GM21381 (cell line): ENCODE measurements at regions not wholly inside any gene's neighbourhood (a gene's known extent, or its start where the extent isn't known, plus 50 kb on each side); places are given as distances from the start of the nearest gene placed in this dataset.

Experiments
- ATAC-seq: cut with Tn5 transposase; IDR thresholded peaks from one replicate; pipeline ENCODE4 v1.9.1; 2021; ENCODE audit warnings: mild to moderate bottlenecking, moderate library complexity; ENCODE audit not compliant: unreplicated experiment

DNA sequence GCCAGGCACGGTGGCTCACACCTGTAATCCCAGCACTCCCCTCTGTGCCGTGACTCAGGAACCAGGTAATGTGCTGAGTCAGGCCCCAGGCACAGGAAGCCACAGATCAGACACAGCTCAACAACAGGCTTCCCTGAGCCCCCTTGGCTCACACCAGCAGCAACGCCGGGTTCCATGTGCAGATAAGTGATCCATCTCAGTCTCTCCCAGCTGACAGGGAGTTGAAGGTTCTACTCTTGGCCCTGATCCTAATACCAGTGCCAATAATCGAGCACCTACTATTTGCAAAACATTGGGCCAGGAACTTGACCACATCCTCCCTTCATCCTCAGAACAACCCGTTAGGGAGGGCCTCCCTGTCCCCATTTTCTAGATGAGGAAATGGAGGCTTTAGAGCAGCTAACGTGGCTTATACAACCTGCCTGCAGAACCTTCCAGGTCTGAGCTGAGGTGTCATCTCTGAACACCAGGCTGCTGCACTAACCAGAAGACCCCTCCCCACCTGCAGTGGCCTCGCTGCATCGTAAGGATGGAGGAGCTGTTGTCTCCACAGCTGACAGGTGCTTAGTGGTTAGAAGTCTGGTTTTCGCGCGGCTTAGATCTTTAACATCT, 64.8 kb upstream of the AMZ2 start:
- ATAC-seq: peak; percentile 45

DNA sequence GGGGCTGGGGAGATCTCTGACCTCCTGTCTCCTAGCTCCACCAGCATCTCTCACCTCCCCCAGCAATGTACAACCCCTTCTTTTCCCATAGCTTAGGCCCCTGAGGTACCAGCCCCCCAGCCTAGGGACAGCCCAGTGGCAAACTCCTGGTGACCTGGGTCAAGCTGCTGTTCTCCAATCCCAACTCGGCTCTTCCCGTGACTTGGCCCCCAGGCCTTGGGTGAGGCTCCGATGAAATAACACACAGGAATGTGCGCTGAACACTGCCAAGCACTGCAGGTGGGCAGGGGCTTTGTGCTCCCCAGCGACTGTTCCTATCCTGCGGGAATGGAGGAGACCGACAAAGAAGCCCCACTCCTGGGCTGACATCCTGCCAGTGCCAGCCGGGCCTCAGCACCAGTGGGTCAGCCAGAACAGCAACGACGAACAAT, 63.7 kb upstream of the AMZ2 start:
- no peak for ATAC-seq

DNA sequence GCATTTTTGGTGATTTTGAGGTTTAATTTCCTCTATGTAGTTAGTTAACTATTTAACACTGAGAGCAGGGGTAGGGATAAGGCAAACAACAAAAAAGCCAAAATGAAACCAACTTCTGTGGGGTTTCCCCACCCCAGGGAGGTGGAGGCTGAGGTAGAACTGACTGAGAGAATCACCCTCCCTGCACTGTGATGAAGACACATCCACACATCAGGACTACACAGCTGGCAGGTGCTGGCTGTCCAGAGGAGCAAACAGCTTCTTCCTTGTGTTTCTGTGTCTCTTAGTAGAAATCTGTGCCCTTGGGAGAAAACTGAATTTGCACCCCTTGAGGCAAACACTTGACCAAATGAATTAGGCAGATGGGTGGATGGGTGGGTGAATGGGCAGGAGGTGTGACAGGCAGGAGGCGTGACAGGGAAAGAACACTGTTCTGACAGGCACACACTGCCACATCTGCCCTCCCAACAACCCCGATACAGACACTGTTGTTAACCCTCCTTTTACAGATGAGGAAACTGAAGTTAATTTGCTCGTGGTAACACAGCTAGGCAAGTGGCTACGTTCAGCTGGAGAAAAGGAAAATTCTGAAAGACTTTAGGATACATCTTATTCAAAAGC, 62.9 kb upstream of the AMZ2 start:
- peak; percentile 53 for ATAC-seq

DNA sequence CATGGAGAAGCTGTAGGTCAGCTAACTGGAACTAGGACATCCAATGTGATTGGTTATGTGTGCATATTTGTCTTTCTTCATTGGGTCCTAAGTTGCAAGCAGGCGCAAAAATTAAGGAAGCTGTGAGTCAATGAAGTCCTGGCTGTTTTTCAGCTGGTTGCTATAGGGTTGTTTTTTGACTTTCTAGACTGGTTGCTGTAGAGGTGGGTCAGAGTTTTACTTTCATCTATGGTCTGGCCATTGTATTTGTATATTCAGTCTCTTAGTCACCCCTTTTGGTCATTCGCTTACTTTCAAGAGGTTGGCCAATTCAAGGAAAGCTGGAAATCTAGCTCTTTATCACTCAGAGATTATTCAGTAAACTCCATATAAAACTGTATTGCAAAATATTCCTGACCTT, 62.0 kb upstream of the AMZ2 start:
- no peak for ATAC-seq

DNA sequence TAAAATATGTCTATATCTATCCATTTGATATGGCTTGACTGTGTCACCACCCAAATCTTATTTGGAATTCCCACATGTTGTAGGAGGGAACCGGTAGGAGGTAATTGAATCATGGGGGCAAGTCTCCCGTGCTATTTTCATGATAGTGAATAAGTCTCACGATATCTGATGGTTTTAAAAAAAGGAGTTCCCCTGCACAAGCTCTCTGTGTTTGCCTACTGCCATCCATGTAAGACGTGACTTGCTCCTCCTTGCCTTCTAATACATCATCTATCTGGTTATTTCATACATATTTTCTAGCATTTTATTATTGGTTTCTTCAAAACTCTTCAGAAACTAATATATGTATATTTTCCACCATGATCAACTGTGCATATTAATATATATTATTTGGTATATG, 57.3 kb upstream of the AMZ2 start:
- no peak for ATAC-seq

DNA sequence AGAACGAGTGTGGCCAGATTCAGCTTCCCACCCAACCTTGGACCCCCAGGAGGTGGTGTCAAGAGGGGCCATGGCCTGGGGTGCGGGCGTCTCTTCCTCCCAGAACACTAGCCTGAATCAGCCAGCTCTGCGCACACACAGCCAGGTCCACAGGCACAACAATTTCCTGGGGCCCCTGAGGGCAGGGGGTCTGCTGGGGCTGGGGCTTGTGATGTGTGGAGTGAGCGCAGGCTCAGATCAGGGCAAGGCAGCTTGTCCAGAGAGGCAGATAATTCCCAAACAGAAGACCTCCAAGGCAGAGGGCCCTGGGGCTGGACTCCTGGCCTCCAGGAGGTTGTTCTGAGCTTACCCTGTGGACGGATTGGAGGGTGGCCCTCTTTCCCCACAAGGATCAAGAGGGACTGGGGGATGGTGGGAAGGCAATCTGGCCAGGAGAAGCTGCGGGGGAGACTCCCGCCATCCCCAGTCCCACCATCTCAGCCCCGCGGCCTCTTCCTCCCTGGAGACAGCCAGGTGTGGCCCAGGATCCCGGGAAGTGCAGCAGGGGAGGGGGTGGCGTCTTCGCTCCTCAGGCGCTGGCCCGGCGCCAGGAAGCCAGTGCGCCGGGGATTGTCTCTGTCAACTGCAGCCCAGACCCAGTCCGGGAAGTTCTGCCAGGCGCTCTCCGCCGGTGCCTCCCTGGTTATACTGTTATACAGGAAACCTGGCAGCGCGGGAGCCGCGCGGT, 52.0 kb upstream of the AMZ2 start:
- ATAC-seq: no peak

DNA sequence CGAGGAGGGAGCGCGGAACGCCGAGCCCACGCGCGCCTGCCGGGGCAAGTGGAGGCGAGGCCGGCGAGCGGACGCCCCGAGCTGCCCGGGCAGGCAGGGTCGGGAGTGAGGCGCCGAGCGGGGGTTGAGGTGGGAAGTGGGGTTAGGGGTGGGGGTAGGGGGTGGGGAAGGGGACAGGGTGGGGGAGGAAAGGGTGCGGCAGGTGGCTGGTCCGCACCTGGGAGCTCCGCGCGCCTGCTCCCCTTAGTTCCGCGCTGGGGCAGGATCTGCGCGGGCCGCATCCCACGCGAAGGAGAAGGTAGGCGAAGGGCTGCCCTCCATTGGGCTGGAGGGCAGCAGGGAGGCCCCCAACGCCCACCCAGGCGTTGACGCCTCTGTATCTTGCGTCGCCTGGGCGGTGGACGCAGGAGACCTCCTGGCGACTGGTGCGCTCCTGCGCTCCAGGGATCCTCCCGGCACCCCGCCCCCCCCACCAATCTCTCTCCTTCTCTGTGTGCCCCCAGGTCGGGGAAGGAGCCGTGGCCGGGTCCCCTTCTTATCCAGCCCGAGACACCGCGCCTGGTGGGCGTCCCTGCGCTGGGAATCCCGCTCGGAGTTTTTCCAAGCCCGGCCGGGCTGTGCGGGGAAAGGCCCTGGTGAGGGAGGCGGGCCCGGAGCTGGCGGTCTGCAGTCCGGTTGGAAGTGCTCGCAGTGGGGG, 51.3 kb upstream of the AMZ2 start:
- no peak for ATAC-seq

DNA sequence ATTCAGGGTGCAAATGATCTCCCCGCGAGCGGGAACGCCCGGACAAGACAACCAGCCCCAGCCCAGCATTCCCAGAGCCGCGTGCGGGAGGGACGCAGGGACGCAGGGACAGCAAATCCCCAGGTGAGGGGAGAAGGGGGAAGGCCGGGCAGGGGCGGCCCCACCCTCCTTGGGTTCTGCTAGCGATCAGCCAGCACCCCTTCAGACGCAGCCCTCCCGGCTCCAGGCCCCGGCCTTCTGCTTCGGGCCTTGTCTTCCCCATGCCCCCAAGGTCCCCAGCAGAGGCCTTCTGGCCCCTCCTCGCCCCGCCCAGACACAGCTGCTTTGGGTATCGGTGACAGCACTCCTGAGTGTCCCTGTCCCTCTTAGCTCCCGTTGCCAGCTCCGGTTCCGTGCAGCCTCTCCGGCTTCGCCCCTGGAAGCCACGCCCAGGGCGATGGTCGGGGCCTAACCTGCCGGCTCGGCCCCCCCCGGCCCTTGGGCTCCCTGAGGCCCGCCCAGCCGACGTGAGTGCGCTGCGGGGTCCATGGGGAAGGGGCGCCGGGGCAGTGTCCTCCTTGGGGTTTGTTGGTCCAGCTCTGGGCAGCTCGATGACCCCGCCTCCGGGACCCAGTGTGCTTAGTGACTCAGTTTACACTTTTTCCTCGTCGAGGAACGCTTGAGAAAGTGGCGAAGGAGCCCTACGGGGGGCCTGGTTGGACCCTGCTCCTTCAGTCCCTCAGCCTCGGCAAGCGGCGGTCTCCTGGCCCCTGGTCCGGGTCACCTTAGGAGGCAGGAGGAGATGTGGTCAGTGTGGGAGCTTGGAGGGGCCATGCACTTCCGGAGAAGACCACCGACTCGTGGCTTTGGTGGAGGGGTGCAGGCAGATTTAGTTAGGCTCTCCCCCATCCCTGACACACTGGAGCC, 50.5 kb upstream of the AMZ2 start:
- ATAC-seq: no peak

DNA sequence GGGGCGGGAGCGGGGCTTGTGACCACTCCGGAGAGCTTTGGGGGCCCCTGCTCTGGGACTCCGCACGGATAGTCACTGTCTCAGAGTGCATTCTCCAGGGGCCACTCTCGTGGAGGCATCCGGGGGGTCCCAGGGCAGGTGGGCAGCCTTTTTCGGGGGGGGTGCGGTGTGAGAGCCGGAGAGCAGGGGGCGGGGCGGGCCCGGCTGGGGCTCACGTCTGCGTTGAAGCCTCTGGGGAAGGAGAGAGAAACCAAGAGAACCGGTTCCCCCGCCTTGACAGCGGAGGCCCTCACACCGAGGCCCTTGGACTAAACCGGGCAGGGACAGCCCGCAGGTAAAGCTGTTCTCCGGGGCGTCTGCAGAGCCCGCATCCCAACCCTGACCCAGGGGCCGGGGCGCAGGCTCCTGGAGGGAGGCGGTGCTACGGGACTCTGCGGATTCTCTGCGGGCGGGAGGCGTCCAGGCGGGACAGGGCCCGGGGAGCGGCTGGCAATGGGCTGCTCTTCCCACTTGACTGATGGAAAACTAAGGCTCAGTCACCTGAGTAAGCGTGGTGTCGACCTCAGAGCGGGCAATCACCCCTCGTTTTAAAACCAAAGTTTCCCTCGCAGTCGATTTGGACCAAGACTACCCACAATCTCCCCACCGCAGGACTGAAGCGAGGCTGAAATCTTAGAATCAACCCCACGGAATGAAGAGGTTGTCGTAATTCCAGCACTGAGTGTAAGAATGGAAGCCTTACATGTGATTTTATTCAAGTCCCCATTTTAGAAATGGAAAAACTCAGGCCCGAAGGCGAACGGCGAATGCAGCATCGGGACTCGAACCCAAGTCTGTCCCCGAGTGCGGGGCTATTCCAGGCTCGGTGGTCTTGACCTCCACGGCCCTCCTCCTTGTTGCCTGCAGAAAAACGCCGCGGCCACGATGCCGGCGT, 49.6 kb upstream of the AMZ2 start:
- ATAC-seq: no peak
